SK-N-SH (cell line): ENCODE measurements at regions not wholly inside any gene's neighbourhood (a gene's known extent, or its start where the extent isn't known, plus 50 kb on each side); places are given as distances from the start of the nearest gene placed in this dataset.

Experiments
- CTCF ChIA-PET: fragments of 300-600, 350-600 bp; formaldehyde crosslinking; extraction: SDS; loops from one replicate; lab custom pipeline; 2021; lab: Yijun Ruan, JAX
- POLR2A ChIA-PET: fragments of 350-600 bp; sonication (Branson Sonifier 250); formaldehyde crosslinking; extraction: SDS; loops from one replicate; lab custom pipeline; 2020; ENCODE audit warnings: antibody characterized with exemption, inconsistent platforms; lab: Yijun Ruan, JAX
- DNase-seq: peaks from one replicate; pipeline ENCODE4 v3.0.0; 2012
- H2AFZ ChIP-seq: fragments of 200-600 bp; sonication (generic); 2 replicates; pipeline ENCODE4 v1.8.1; 2016; ENCODE audit warnings: antibody characterized with exemption, mild to moderate bottlenecking, low read depth
- H3F3A ChIP-seq: fragments of 200-600 bp; sonication (generic); replicated peaks from 2 replicates; pipeline ENCODE3; 2016; ENCODE audit warnings: antibody characterized with exemption, mild to moderate bottlenecking; ENCODE audit not compliant: insufficient read depth
- H3K27ac ChIP-seq, 2 experiments: fragments of 200-500 bp in 1 of 2; fragments of 200-600 bp in 1 of 2; sonication (Bioruptor generic) in 1 of 2; sonication (generic), shearing (Covaris generic) in 1 of 2; 2 replicates each; pipeline versions ENCODE4 v1.5.1 to v1.6.1; 2014 to 2016; ENCODE audit warnings: low read depth in 2 of 2, inconsistent platforms in 1 of 2, low read length in 1 of 2, mild to moderate bottlenecking in 1 of 2, mixed read lengths in 1 of 2
- H3K27me3 ChIP-seq: fragments of 200-600 bp; sonication (generic), shearing (Covaris generic); 2 replicates; pipeline ENCODE4 v1.6.1; 2016; ENCODE audit warnings: mixed run types; ENCODE audit not compliant: insufficient read depth
- H3K36me3 ChIP-seq, 2 experiments: fragments of 200-500 bp in 1 of 2; fragments of 200-600 bp in 1 of 2; sonication (Bioruptor generic) in 1 of 2; sonication (generic) in 1 of 2; replicated peaks in 1 of 2; 2 replicates each; pipeline versions ENCODE3 to v1.5.1; 2014 to 2016; ENCODE audit warnings: low read length in 1 of 2, mild to moderate bottlenecking in 1 of 2; ENCODE audit not compliant: insufficient read depth in 2 of 2, control insufficient read depth in 1 of 2
- H3K4me1 ChIP-seq, 2 experiments: fragments of 200-500 bp in 1 of 2; fragments of 200-600 bp in 1 of 2; sonication (Bioruptor generic) in 1 of 2; sonication (generic), shearing (Covaris generic) in 1 of 2; 2 replicates each; pipeline versions ENCODE4 v1.5.1 to v1.6.1; 2014 to 2016; ENCODE audit warnings: low read depth in 1 of 2, low read length in 1 of 2, mixed run types in 1 of 2; ENCODE audit not compliant: insufficient read depth in 2 of 2, control insufficient read depth in 1 of 2
- H3K4me2 ChIP-seq: fragments of 200-600 bp; sonication (generic), shearing (Covaris generic); 2 replicates; pipeline ENCODE4 v1.6.1; 2017; ENCODE audit warnings: mixed run types
- H3K4me3 ChIP-seq, 2 experiments: fragments of 200-500 bp in 1 of 2; fragments of 200-600 bp in 1 of 2; sonication (Bioruptor generic) in 1 of 2; sonication (generic), shearing (Covaris generic) in 1 of 2; 2 replicates each; pipeline versions ENCODE4 v1.5.1 to v1.8.1; 2014 to 2016; ENCODE audit warnings: low read depth in 2 of 2, inconsistent platforms in 1 of 2, low read length in 1 of 2, mild to moderate bottlenecking in 1 of 2, mixed read lengths in 1 of 2, moderate library complexity in 1 of 2
- H3K79me2 ChIP-seq: fragments of 200-600 bp; sonication (generic); 2 replicates; pipeline ENCODE4 v1.8.1; 2017; ENCODE audit warnings: mild to moderate bottlenecking; ENCODE audit not compliant: insufficient read depth
- H3K9ac ChIP-seq: fragments of 200-600 bp; sonication (generic); 2 replicates; pipeline ENCODE4 v1.6.1; 2017; ENCODE audit warnings: mixed run types
- H3K9me2 ChIP-seq: fragments of 200-600 bp; sonication (generic); 2 replicates; pipeline ENCODE4 v1.6.1; 2017; ENCODE audit warnings: mixed run types
- H3K9me3 ChIP-seq: fragments of 200-600 bp; sonication (generic); 2 replicates; pipeline ENCODE4 v1.6.1; 2017; ENCODE audit warnings: mixed run types, mild to moderate bottlenecking, moderate library complexity
- H4K20me1 ChIP-seq: fragments of 200-600 bp; sonication (generic); 2 replicates; pipeline ENCODE4 v1.6.1; 2017; ENCODE audit warnings: mild to moderate bottlenecking, mixed run types; ENCODE audit not compliant: insufficient read depth
- CHD2 ChIP-seq: fragments of 150-350 bp; IDR thresholded peaks from 2 replicates; pipeline ENCODE4 v1.6.1; 2018; ENCODE audit warnings: low read length; ENCODE audit not compliant: partially characterized antibody
- ELF1 ChIP-seq: IDR thresholded peaks from 2 replicates; pipeline ENCODE4 v1.4.0; 2012
- EP300 ChIP-seq, 2 experiments: IDR thresholded peaks; 2 replicates each; pipeline versions ENCODE4 v1.4.0 to v1.6.1; 2012; ENCODE audit warnings: borderline replicate concordance in 1 of 2, low read depth in 1 of 2, low read length in 1 of 2
- FOSL2 ChIP-seq: IDR thresholded peaks from 2 replicates; pipeline ENCODE4 v1.4.0; 2012; ENCODE audit warnings: low read depth, mild to moderate bottlenecking, moderate library complexity, borderline replicate concordance
- GATA2 ChIP-seq: sonication (generic); formaldehyde crosslinking; IDR thresholded peaks from 2 replicates; pipeline ENCODE4 v1.5.0; 2020; ENCODE audit warnings: mild to moderate bottlenecking, missing genetic modification reagents
- JUND ChIP-seq: IDR thresholded peaks from 2 replicates; pipeline ENCODE4 v1.4.0; 2012
- MEF2A ChIP-seq: IDR thresholded peaks from 2 replicates; pipeline ENCODE4 v1.4.0; 2012; ENCODE audit warnings: low read depth, borderline replicate concordance
- MXI1 ChIP-seq: IDR thresholded peaks from 2 replicates; pipeline ENCODE4 v1.6.1; 2012; ENCODE audit warnings: mild to moderate bottlenecking, low read depth, low read length, improper control_type of control experiment
- NFIC ChIP-seq: IDR thresholded peaks from 2 replicates; pipeline ENCODE4 v1.4.0; 2012; ENCODE audit warnings: borderline replicate concordance
- NRF1 ChIP-seq: IDR thresholded peaks from 2 replicates; pipeline ENCODE4 v1.6.1; 2012; ENCODE audit warnings: low read depth, mild to moderate bottlenecking, low read length
- POLR2AphosphoS5 ChIP-seq: IDR thresholded peaks from 2 replicates; pipeline ENCODE4 v1.6.1; 2012; ENCODE audit warnings: low read depth, low read length
- RFX5 ChIP-seq: IDR thresholded peaks from 2 replicates; pipeline ENCODE4 v1.6.1; 2012; ENCODE audit warnings: mild to moderate bottlenecking, improper control_type of control experiment, low read length
- TAF1 ChIP-seq: IDR thresholded peaks from 2 replicates; pipeline ENCODE4 v1.6.1; 2012; ENCODE audit warnings: low read depth, mild to moderate bottlenecking, low read length, moderate library complexity, borderline replicate concordance
- USF1 ChIP-seq: IDR thresholded peaks from 2 replicates; pipeline ENCODE4 v1.4.0; 2012; ENCODE audit warnings: low read depth, borderline replicate concordance
- USF2 ChIP-seq: fragments of 150-350 bp; IDR thresholded peaks from 2 replicates; pipeline ENCODE4 v1.6.1; 2017; ENCODE audit warnings: antibody characterized with exemption, low read length, low read depth, borderline replicate concordance
- YY1 ChIP-seq: IDR thresholded peaks from 2 replicates; pipeline ENCODE4 v1.4.0; 2012; ENCODE audit warnings: low read depth, mild to moderate bottlenecking
- WGBS: methylation state at CpG from one replicate; pipeline ENCODE4 v1.1.6; 2017; ENCODE audit warnings: low lambda C conversion rate; 5-methylcytosine and 5-hydroxymethylcytosine counted together

- no peaks in the 10 kb centered on the region for H4K20me1 ChIP-seq
- H3K79me2 ChIP-seq, result no peaks in the 10 kb centered on the region
- H3K4me3 ChIP-seq, result no peak overlapping the region
- no peaks in the 10 kb centered on the region for H3K9me2 ChIP-seq
- no peak overlapping the region for H2AFZ ChIP-seq
- peaks cover 8% of the 10 kb centered on the region for H3F3A ChIP-seq
- CTCF ChIA-PET, result interaction anchor here (0.9 to 2.5 kb wide), 6 partner anchors 10 to 386 kb away, joined by 3 to 8 read pairs (median 4); no protein-coding TSS in a partner anchor
- no peaks in the 10 kb centered on the region for H3K9me3 ChIP-seq
- POLR2A ChIA-PET, result no interaction called here
- H3K27me3 ChIP-seq, result no peaks in the 10 kb centered on the region
- no peaks in the 10 kb centered on the region for H3K36me3 ChIP-seq
- H3K4me1 ChIP-seq, result peaks cover 3 to 29% of the 10 kb centered on the region in 2 experiments; a peak in 1 of 4 replicates
- H3K27ac ChIP-seq, result no peak overlapping the region
- no peak overlapping the region for H3K9ac ChIP-seq
- TF ChIP-seq EP300 (IDR thresholded peaks at IDR 0.05; ENCODE audit: borderline replicate concordance in 1 of 2, low read depth in 1 of 2, low read length in 1 of 2) (no peak), TAF1 (no peak), MEF2A (no peak), ELF1 (no peak), USF1 (no peak), CHD2 (no peak), USF2 (no peak), YY1 (no peak), POLR2AphosphoS5 (no peak), GATA2 (CRISPR knock-in tag) (no peak), MXI1 (no peak), NRF1 (no peak)
- 82% methylated on average over 9 of the region's 11 CpGs for WGBS
- H3K4me2 ChIP-seq, result no peak overlapping the region
- peak; percentile 38 for DNase-seq
Observed at GRCh38 chr2:43136011-43136799, 90.2 kb downstream of the ZFP36L2 start.

GRCh38 chr2:43135583-43135982 is 90.8 kb downstream of the ZFP36L2 start:
- no peak overlapping the region for H3K9ac ChIP-seq
- peaks cover 8% of the 10 kb centered on the region for H3F3A ChIP-seq
- no peak overlapping the region for H3K27ac ChIP-seq
- no peak overlapping the region for H3K4me3 ChIP-seq
- POLR2A ChIA-PET, result no interaction called here
- TF ChIP-seq MEF2A, result no peak
- TF ChIP-seq MXI1, result no peak
- TF ChIP-seq FOSL2, result no peak
- TF ChIP-seq NFIC, result no peak
- TF ChIP-seq JUND, result no peak
- TF ChIP-seq RFX5, result no peak
- TF ChIP-seq, all 33 proteins: peak for 0
- Histone ChIP-seq H3K4me2 (no peak overlapping the region), H3K4me1 (peaks cover 7 to 29% of the 10 kb centered on the region in 2 experiments; a peak in 2 of 4 replicates), H3K36me3 (no peaks in the 10 kb centered on the region), H3K27me3 (no peaks in the 10 kb centered on the region), H3K9me2 (no peaks in the 10 kb centered on the region), H2AFZ (no peak overlapping the region), H4K20me1 (no peaks in the 10 kb centered on the region), H3K79me2 (no peaks in the 10 kb centered on the region), H3K9me3 (no peaks in the 10 kb centered on the region)
- WGBS, result 100% methylated on average over 6 of the region's 6 CpGs
- CTCF ChIA-PET, result interaction anchor here (0.9 to 2.5 kb wide), 6 partner anchors 9 to 386 kb away, joined by 3 to 8 read pairs (median 4); no protein-coding TSS in a partner anchor
- DNase-seq, result peak; percentile 42
